GM18867 (cell line): ENCODE measurements at regions not wholly inside any gene's neighbourhood (a gene's known extent, or its start where the extent isn't known, plus 50 kb on each side); places are given as distances from the start of the nearest gene placed in this dataset.

Experiments used
- ATAC-seq: cut with Tn5 transposase; IDR thresholded peaks from one replicate; pipeline ENCODE4 v1.9.1; 2021; ENCODE audit warnings: mild to moderate bottlenecking, moderate library complexity; ENCODE audit not compliant: unreplicated experiment

- no peak for ATAC-seq
Measured at GRCh38 chr12:115657081-115658013, 620.1 kb downstream of the MED13L start.

- no peak for ATAC-seq
Measured at GRCh38 chr12:115650026-115650425, 627.5 kb downstream of the MED13L start.

- ATAC-seq, result no peak
Measured at GRCh38 chr12:115648463-115648862, 629.0 kb downstream of the MED13L start.

GRCh38 chr12:115646210-115646609 lies 631.3 kb downstream of the MED13L start:
- no peak for ATAC-seq

GRCh38 chr12:115640929-115641328 lies 636.6 kb downstream of the MED13L start:
- ATAC-seq, result no peak

GRCh38 chr12:115639648-115640012 lies 637.9 kb downstream of the MED13L start:
- ATAC-seq, result no peak

GRCh38 chr12:115638733-115639647 lies 638.5 kb downstream of the MED13L start:
- ATAC-seq, result no peak

- ATAC-seq, result no peak
Measured at GRCh38 chr12:115636546-115636945, 640.9 kb downstream of the MED13L start.

GRCh38 chr12:115632308-115632707 lies 645.2 kb downstream of the MED13L start:
- no peak for ATAC-seq

- ATAC-seq, result no peak
Measured at GRCh38 chr12:115630136-115630535, 647.4 kb downstream of the MED13L start.

- ATAC-seq, result no peak
Measured at GRCh38 chr12:115626210-115626609, 651.3 kb downstream of the MED13L start.

- ATAC-seq, result no peak
Measured at GRCh38 chr12:115623764-115624334, 653.6 kb downstream of the MED13L start.

- no peak for ATAC-seq
Measured at GRCh38 chr12:115623275-115623674, 654.2 kb downstream of the MED13L start.

GRCh38 chr12:115620816-115621215 lies 656.7 kb downstream of the MED13L start:
- no peak for ATAC-seq

GRCh38 chr12:115619889-115620288 lies 657.6 kb downstream of the MED13L start:
- ATAC-seq, result no peak

- ATAC-seq, result no peak
Measured at GRCh38 chr12:115619061-115619460, 658.4 kb downstream of the MED13L start.

- ATAC-seq, result no peak
Measured at GRCh38 chr12:115618105-115618504, 659.4 kb downstream of the MED13L start.

- ATAC-seq, result no peak
Measured at GRCh38 chr12:115617391-115617790, 660.1 kb downstream of the MED13L start.

GRCh38 chr12:115611477-115611876 lies 666.0 kb downstream of the MED13L start:
- no peak for ATAC-seq

GRCh38 chr12:115609347-115609746 lies 668.1 kb downstream of the MED13L start:
- ATAC-seq, result no peak

- no peak for ATAC-seq
Measured at GRCh38 chr12:115606040-115606439, 671.5 kb downstream of the MED13L start.
